OCI-LY3 (cell line): ENCODE measurements at regions not wholly inside any gene's neighbourhood (a gene's known extent, or its start where the extent isn't known, plus 50 kb on each side); places are given as distances from the start of the nearest gene placed in this dataset.

Source experiments
- H2AFZ ChIP-seq: fragments of 200-600, 300-600 bp; shearing (Covaris generic); 2 replicates; pipeline ENCODE4 v1.6.0; 2014; ENCODE audit warnings: antibody characterized with exemption, low read depth, low read length
- H3K27ac ChIP-seq: fragments of 200-600, 300-600 bp; sonication (generic); 2 replicates; pipeline ENCODE4 v1.5.1; 2014; ENCODE audit warnings: mild to moderate bottlenecking, low read length, moderate library complexity, mixed read lengths
- H3K27me3 ChIP-seq: fragments of 200-600, 300-600 bp; sonication (generic); 2 replicates; pipeline ENCODE4 v1.6.1; 2014; ENCODE audit warnings: low read depth, low read length, mixed read lengths
- H3K36me3 ChIP-seq: fragments of 200-600, 300-600 bp; sonication (generic); replicated peaks from 2 replicates; pipeline ENCODE3; 2014; ENCODE audit warnings: low read depth, low read length, mixed read lengths
- H3K4me1 ChIP-seq: fragments of 300-600, 200-600 bp; sonication (generic); 2 replicates; pipeline ENCODE4 v1.6.1; 2014; ENCODE audit warnings: low read length, mixed read lengths
- H3K4me2 ChIP-seq: fragments of 200-600, 300-600 bp; sonication (generic); 2 replicates; pipeline ENCODE4 v1.6.1; 2014; ENCODE audit warnings: low read length, mixed read lengths
- H3K4me3 ChIP-seq: fragments of 300-600, 200-600 bp; sonication (generic); 2 replicates; pipeline ENCODE4 v1.5.1; 2014; ENCODE audit warnings: antibody characterized with exemption, mild to moderate bottlenecking, low read length, moderate library complexity
- H3K79me2 ChIP-seq: fragments of 300-600, 200-600 bp; shearing (Covaris generic); 2 replicates; pipeline ENCODE4 v1.6.1; 2014; ENCODE audit warnings: mild to moderate bottlenecking, low read length, mixed read lengths
- H3K9ac ChIP-seq: fragments of 300-600, 200-600 bp; shearing (Covaris generic); 2 replicates; pipeline ENCODE4 v1.6.0; 2014; ENCODE audit warnings: mild to moderate bottlenecking, low read length, moderate library complexity
- H3K9me3 ChIP-seq: fragments of 200-600, 300-600 bp; shearing (Covaris generic); 2 replicates; pipeline ENCODE4 v1.6.1; 2014; ENCODE audit warnings: low read length, mixed read lengths; ENCODE audit not compliant: insufficient read depth
- H4K20me1 ChIP-seq: fragments of 200-600, 300-600 bp; sonication (generic); 2 replicates; pipeline ENCODE4 v1.6.1; 2016; ENCODE audit warnings: low read length, mixed read lengths; ENCODE audit not compliant: insufficient read depth
- CTCF ChIP-seq: fragments of 200-600, 300-600 bp; sonication (generic); IDR thresholded peaks from 2 replicates; pipeline ENCODE4 v1.5.1; 2014; ENCODE audit warnings: antibody characterized with exemption, low read length, low read depth
- EZH2phosphoT487 ChIP-seq: fragments of 200-600 bp; shearing (Covaris generic); IDR thresholded peaks from 2 replicates; pipeline ENCODE4 v1.6.1; 2018; ENCODE audit warnings: antibody characterized with exemption, mixed run types, low read depth

GRCh38 chr3:8413337-8413926 is 88.2 kb upstream of the LMCD1 start:
- H3K4me2 ChIP-seq: no peak overlapping the region
- no peak overlapping the region for H2AFZ ChIP-seq
- no peak overlapping the region for H3K4me3 ChIP-seq
- no peaks in the 10 kb centered on the region for H3K27me3 ChIP-seq
- no peaks in the 10 kb centered on the region for H3K36me3 ChIP-seq
- no peaks in the 10 kb centered on the region for H3K9me3 ChIP-seq
- no peak for TF ChIP-seq CTCF
- TF ChIP-seq EZH2phosphoT487: no peak
- H3K79me2 ChIP-seq: no peaks in the 10 kb centered on the region
- no peaks in the 10 kb centered on the region for H4K20me1 ChIP-seq
- no peak overlapping the region for H3K9ac ChIP-seq
- H3K27ac ChIP-seq: no peak overlapping the region
- H3K4me1 ChIP-seq: no peaks in the 10 kb centered on the region

GRCh38 chr3:8416965-8417364 is 84.7 kb upstream of the LMCD1 start:
- Histone ChIP-seq H4K20me1 (no peaks in the 10 kb centered on the region), H2AFZ (no peak overlapping the region), H3K79me2 (no peaks in the 10 kb centered on the region), H3K27me3 (peaks cover 4% of the 10 kb centered on the region; the same call in 1 of the 2 replicates), H3K27ac (no peak overlapping the region), H3K36me3 (no peaks in the 10 kb centered on the region), H3K4me3 (peak overlapping the region; percentile 37), H3K4me1 (no peaks in the 10 kb centered on the region), H3K9ac (no peak overlapping the region), H3K9me3 (no peaks in the 10 kb centered on the region), H3K4me2 (peak overlapping the region; percentile 38)
- TF ChIP-seq CTCF (no peak), EZH2phosphoT487 (no peak)

- no peaks in the 10 kb centered on the region for H3K36me3 ChIP-seq
- no peaks in the 10 kb centered on the region for H4K20me1 ChIP-seq
- H3K9me3 ChIP-seq: peaks cover 5% of the 10 kb centered on the region; the same call in 1 of the 2 replicates
- H3K27me3 ChIP-seq: peaks cover 4% of the 10 kb centered on the region; the same call in 1 of the 2 replicates
- no peak for TF ChIP-seq EZH2phosphoT487
- no peak for TF ChIP-seq CTCF
- no peak overlapping the region for H3K4me3 ChIP-seq
- no peaks in the 10 kb centered on the region for H3K79me2 ChIP-seq
- no peak overlapping the region for H3K4me2 ChIP-seq
- no peaks in the 10 kb centered on the region for H3K4me1 ChIP-seq
- H3K9ac ChIP-seq: no peak overlapping the region
- no peak overlapping the region for H2AFZ ChIP-seq
- no peak overlapping the region for H3K27ac ChIP-seq
Observed at GRCh38 chr3:8420612-8421011, 81.0 kb upstream of the LMCD1 start.

GRCh38 chr3:8421267-8421666 is 80.4 kb upstream of the LMCD1 start:
- Histone ChIP-seq H2AFZ (no peak overlapping the region), H3K9me3 (peaks cover 5% of the 10 kb centered on the region; the same call in 1 of the 2 replicates), H3K9ac (no peak overlapping the region), H3K4me1 (no peaks in the 10 kb centered on the region), H3K27me3 (peaks cover 4% of the 10 kb centered on the region; the same call in 1 of the 2 replicates), H3K4me2 (no peak overlapping the region), H3K4me3 (no peak overlapping the region), H4K20me1 (no peaks in the 10 kb centered on the region), H3K27ac (no peak overlapping the region), H3K79me2 (no peaks in the 10 kb centered on the region), H3K36me3 (no peaks in the 10 kb centered on the region)
- TF ChIP-seq CTCF (peak; percentile 47), EZH2phosphoT487 (no peak)
